Left ventricle myocardium inferior (tissue), 1 donor: ENCODE measurements at regions not wholly inside any gene's neighbourhood (a gene's known extent, or its start where the extent isn't known, plus 50 kb on each side); places are given as distances from the start of the nearest gene placed in this dataset.
"Not testable (repeated sequence)": the region's sequence is repeated elsewhere in the genome, so short reads cannot be mapped to it uniquely, and the experiment has no call there.

Source experiments
- DNase-seq: peaks from one replicate; pipeline ENCODE4 v3.0.0-alpha.2; 2020
- H3K27ac ChIP-seq: fragments of 200-600 bp; replicated peaks from 2 replicates; pipeline ENCODE4 v1.8.0; 2021
- H3K27me3 ChIP-seq: fragments of 200-600 bp; 2 replicates; pipeline ENCODE4 v1.8.0; 2021; ENCODE audit warnings: low read depth
- H3K36me3 ChIP-seq: fragments of 200-600 bp; 2 replicates; pipeline ENCODE4 v1.8.0; 2021
- H3K4me1 ChIP-seq: fragments of 200-600 bp; 2 replicates; pipeline ENCODE4 v1.8.0; 2021
- H3K4me3 ChIP-seq: fragments of 200-600 bp; 2 replicates; pipeline ENCODE4 v1.8.0; 2021; ENCODE audit warnings: mild to moderate bottlenecking, moderate library complexity
- H3K9me3 ChIP-seq: fragments of 200-600 bp; replicated peaks from 2 replicates; pipeline ENCODE4 v1.8.0; 2021
- CTCF ChIP-seq: fragments of 200-600 bp; IDR thresholded peaks from 2 replicates; pipeline ENCODE4 v1.8.0; 2021; ENCODE audit warnings: antibody characterized with exemption, mild to moderate bottlenecking, borderline replicate concordance
- intact Hi-C: fragments of 100-400 bp; cut with micrococcal nuclease; formaldehyde crosslinking; loops from one replicate; pipeline ENCODE4 v1.11.0; 2022
- donor health status: DM: no; HTN: yes; CAD: no; lungs with severe emphysema.

- no peaks in the 10 kb centered on the region for H3K9me3 ChIP-seq
- H3K27ac ChIP-seq: no peak overlapping the region
- H3K4me3 ChIP-seq: no peak overlapping the region
- peaks cover 5% of the 10 kb centered on the region for H3K4me1 ChIP-seq
- no peak for TF ChIP-seq CTCF
- DNase-seq: no peak
- intact Hi-C loops: no loop called here
- H3K36me3 ChIP-seq: no peaks in the 10 kb centered on the region
- H3K27me3 ChIP-seq: no peaks in the 10 kb centered on the region
These were observed 179.6 kb downstream of the TBC1D2B start for GRCh38 chr15:77897896-77898406.

- intact Hi-C loops, H3K9me3 ChIP-seq, H3K27me3 ChIP-seq, H3K27ac ChIP-seq, H3K4me3 ChIP-seq, H3K36me3 ChIP-seq, H3K4me1 ChIP-seq: not testable (repeated sequence)
- DNase-seq: peak; percentile 15
These were observed 180.2 kb downstream of the TBC1D2B start for GRCh38 chr15:77897113-77897895.

GRCh38 chr15:77896147-77897112 lies 181.1 kb downstream of the TBC1D2B start:
- peak overlapping the region; percentile 29 for H3K4me3 ChIP-seq
- peak; percentile 11 for DNase-seq
- H3K4me1 ChIP-seq, H3K36me3 ChIP-seq, intact Hi-C loops, H3K9me3 ChIP-seq, H3K27me3 ChIP-seq: not testable (repeated sequence)
- peak overlapping the region; percentile 19 for H3K27ac ChIP-seq

GRCh38 chr15:77895742-77896141 lies 181.8 kb downstream of the TBC1D2B start:
- intact Hi-C loops: no loop called here

GRCh38 chr15:77895145-77895544 lies 182.4 kb downstream of the TBC1D2B start:
- H3K36me3 ChIP-seq, H3K27me3 ChIP-seq, H3K4me1 ChIP-seq, intact Hi-C loops, DNase-seq, H3K9me3 ChIP-seq: not testable (repeated sequence)
- H3K27ac ChIP-seq: peak overlapping the region; percentile 38
- peak overlapping the region; percentile 48 for H3K4me3 ChIP-seq

More at GRCh38 chr15:77895742-77896141, 181.8 kb downstream of the TBC1D2B start:
- H3K9me3 ChIP-seq: no peaks in the 10 kb centered on the region
- H3K4me1 ChIP-seq: peaks cover 10% of the 10 kb centered on the region
- H3K36me3 ChIP-seq: no peaks in the 10 kb centered on the region
- no peak for TF ChIP-seq CTCF
- H3K27ac ChIP-seq: peak overlapping the region; percentile 19
- no peaks in the 10 kb centered on the region for H3K27me3 ChIP-seq
- H3K4me3 ChIP-seq: peak overlapping the region; percentile 29
- no peak for DNase-seq

GRCh38 chr15:77893671-77894640 lies 183.6 kb downstream of the TBC1D2B start:
- H3K27ac ChIP-seq: peak overlapping the region; percentile 74
- H3K4me1 ChIP-seq: peaks cover 15% of the 10 kb centered on the region
- H3K36me3 ChIP-seq, H3K9me3 ChIP-seq, intact Hi-C loops, H3K27me3 ChIP-seq: not testable (repeated sequence)
- peak; percentile 48 for DNase-seq
- H3K4me3 ChIP-seq: peak overlapping the region; percentile 48

GRCh38 chr15:77893246-77893645 lies 184.3 kb downstream of the TBC1D2B start:
- DNase-seq, intact Hi-C loops, H3K4me3 ChIP-seq, H3K9me3 ChIP-seq, H3K27me3 ChIP-seq, H3K36me3 ChIP-seq: not testable (repeated sequence)
- Histone ChIP-seq H3K4me1 (peaks cover 15% of the 10 kb centered on the region), H3K27ac (peak overlapping the region; percentile 74)
